ENCODE measurements at regions not wholly inside any gene's neighbourhood (a gene's known extent, or its start where the extent isn't known, plus 50 kb on each side); places are given as distances from the start of the nearest gene placed in this dataset.

DNA sequence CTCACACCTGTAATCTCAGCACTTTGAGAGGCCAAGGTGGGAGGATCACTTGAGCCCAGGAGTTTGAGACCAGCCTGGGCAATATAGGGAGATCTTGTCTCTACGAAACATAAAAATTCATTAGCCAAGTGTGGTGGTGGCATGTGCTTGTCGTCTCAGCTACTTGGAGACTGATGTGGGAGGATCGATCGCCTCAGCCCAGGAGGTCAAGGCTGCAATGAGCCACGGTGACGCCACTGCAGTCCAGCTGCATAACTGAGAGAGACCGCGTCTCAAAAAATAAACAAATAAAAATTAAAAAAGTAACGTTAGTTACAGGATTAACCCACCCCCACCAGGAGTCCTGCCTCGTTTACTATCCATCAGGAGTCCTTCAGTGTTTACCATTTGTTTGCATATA is 345.1 kb downstream of the BTBD3 start:
- FAIRE-seq (no peak), ATAC-seq (no peak), DNase-seq (no peak)
- H3K36me3 ChIP-seq: no peaks in the 10 kb centered on the region
- H3K4me3 ChIP-seq: no peak overlapping the region
- no peaks in the 10 kb centered on the region for H3K9me3 ChIP-seq
- no peak for TF ChIP-seq CTCF (IDR thresholded peaks at IDR 0.05)
- intact Hi-C loops (cut with DNase I): no loop called here
- H3K27ac ChIP-seq: no peak overlapping the region
- no peaks in the 10 kb centered on the region for H3K4me1 ChIP-seq
- H3K27me3 ChIP-seq: no peaks in the 10 kb centered on the region
- 57 to 58% methylated on average over 10 of the region's 10 CpGs for WGBS, 2 donors

DNA sequence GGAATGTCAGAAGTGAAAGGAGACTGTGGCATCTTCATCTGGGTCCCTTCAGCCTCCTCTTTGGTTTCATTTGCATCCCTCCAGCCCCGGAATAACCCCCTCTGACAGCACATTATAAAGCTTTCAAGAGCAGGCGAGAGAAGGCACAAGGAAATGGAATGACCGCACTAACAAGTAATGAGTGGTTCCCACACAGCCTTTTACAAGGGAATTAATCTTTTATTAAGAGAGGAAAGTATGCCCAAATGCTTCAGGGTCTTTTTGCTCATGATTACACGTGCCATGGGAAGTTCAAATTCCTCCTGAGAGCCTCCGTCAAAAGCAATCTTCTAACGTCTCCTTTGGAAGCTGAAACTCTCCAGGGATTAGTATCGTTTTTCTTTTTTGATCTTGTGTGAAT is 347.0 kb downstream of the BTBD3 start:
- intact Hi-C loops (cut with DNase I): no loop called here
- Histone ChIP-seq H3K27me3 (no peaks in the 10 kb centered on the region), H3K9me3 (no peaks in the 10 kb centered on the region), H3K4me1 (no peaks in the 10 kb centered on the region), H3K36me3 (no peaks in the 10 kb centered on the region), H3K27ac (no peak overlapping the region), H3K4me3 (no peak overlapping the region)
- no peak for TF ChIP-seq CTCF (IDR thresholded peaks at IDR 0.05)
- FAIRE-seq: no peak
- WGBS, 2 donors: 60 to 71% methylated on average over 7 of the region's 7 CpGs
- no peak for ATAC-seq
- no peak for DNase-seq

DNA sequence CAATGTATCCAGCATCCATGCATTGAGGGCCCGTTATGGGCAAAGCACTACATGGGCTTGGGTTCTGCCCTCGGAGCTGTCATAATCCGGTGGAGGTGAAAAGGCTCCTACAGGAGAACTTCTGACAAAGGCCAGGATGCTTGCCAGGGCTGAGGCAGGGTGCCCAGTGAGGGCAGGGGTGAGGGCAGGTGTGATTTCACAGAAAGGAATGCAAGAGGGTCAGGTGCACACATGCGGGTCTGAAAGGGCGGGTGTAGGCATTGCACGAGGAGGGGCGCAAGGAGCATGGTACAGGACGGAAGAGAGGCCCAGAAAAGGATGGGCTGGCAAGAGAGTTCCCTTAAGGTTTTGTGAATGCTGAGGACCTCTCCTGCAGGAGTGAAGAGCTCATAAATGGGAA is 348.0 kb downstream of the BTBD3 start:
- DNase-seq (no peak), FAIRE-seq (no peak), ATAC-seq (no peak)
- Histone ChIP-seq H3K4me1 (no peaks in the 10 kb centered on the region), H3K27ac (no peak overlapping the region), H3K4me3 (no peak overlapping the region), H3K36me3 (no peaks in the 10 kb centered on the region), H3K27me3 (no peaks in the 10 kb centered on the region), H3K9me3 (no peaks in the 10 kb centered on the region)
- TF ChIP-seq CTCF (IDR thresholded peaks at IDR 0.05): no peak
- intact Hi-C loops (cut with DNase I): no loop called here
- WGBS, 2 donors: 81 to 83% methylated on average over 8 of the region's 8 CpGs

DNA sequence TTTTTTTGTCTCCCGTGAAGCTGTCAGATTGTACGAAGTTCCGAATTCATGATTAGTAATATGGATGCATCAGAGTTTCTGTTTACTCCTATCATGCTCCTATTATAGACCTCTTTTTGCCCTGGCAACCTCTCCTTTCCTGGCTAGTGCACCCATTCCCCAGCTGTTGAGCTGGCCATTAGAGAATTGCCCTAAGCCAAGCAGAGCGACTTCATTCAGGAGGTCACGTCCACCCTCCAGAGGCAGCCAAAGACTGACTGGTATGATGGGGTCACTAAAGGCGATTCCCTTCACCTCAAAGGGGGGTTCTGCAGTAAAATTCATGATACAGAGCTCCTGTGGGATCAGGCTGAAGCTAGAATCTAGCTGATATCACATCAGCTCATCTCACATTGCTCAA is 351.9 kb downstream of the BTBD3 start:
- ATAC-seq (no peak), DNase-seq (no peak), FAIRE-seq (no peak)
- Histone ChIP-seq H3K4me1 (no peaks in the 10 kb centered on the region), H3K4me3 (no peak overlapping the region), H3K9me3 (no peaks in the 10 kb centered on the region), H3K27me3 (no peaks in the 10 kb centered on the region), H3K36me3 (no peaks in the 10 kb centered on the region), H3K27ac (no peak overlapping the region)
- TF ChIP-seq CTCF (IDR thresholded peaks at IDR 0.05): no peak
- intact Hi-C loops (cut with DNase I): no loop called here
- 86 to 87% methylated on average over 6 of the region's 6 CpGs for WGBS, 2 donors

GRCh38 chr20:12270863-12271262 is 353.2 kb downstream of the BTBD3 start:
- no peaks in the 10 kb centered on the region for H3K27me3 ChIP-seq
- no peaks in the 10 kb centered on the region for H3K36me3 ChIP-seq
- no peak overlapping the region for H3K27ac ChIP-seq
- no peak for ATAC-seq
- WGBS, 2 donors: 73 to 82% methylated on average over 4 of the region's 4 CpGs
- H3K9me3 ChIP-seq: no peaks in the 10 kb centered on the region
- no peak for FAIRE-seq
- H3K4me3 ChIP-seq: no peak overlapping the region
- no peak for DNase-seq
- TF ChIP-seq CTCF (IDR thresholded peaks at IDR 0.05): no peak
- intact Hi-C loops (cut with DNase I): no loop called here
- no peaks in the 10 kb centered on the region for H3K4me1 ChIP-seq
